Thyroid gland (tissue), 4 donors: ENCODE measurements at regions not wholly inside any gene's neighbourhood (a gene's known extent, or its start where the extent isn't known, plus 50 kb on each side); places are given as distances from the start of the nearest gene placed in this dataset.

Source experiments
- CTCF ChIP-seq, 6 experiments: fragments of 200-600 bp in 3 of 6; fragments of 450-650 bp in 3 of 6; sonication (generic) in 3 of 6; IDR thresholded peaks; one replicate each; pipeline ENCODE4 v1.5.1; 2016 to 2019; ENCODE audit warnings: antibody characterized with exemption in 6 of 6, mild to moderate bottlenecking in 2 of 6, inconsistent platforms in 1 of 6, moderate library complexity in 1 of 6
- POLR2A ChIP-seq, 2 donors: fragments of 450-650 bp; IDR thresholded peaks; one replicate each; pipeline ENCODE4 v1.6.1; 2017; ENCODE audit warnings: antibody characterized with exemption in 2 of 2, mild to moderate bottlenecking in 2 of 2, moderate library complexity in 1 of 2

GRCh38 chr12:61514016-61514415 is 746.2 kb upstream of the USP15 start:
- no peak for TF ChIP-seq CTCF (IDR thresholded peaks at IDR 0.05)
- TF ChIP-seq POLR2A (IDR thresholded peaks at IDR 0.05), result no peak
